CD4-positive, alpha-beta T cell (primary cell): ENCODE measurements at regions not wholly inside any gene's neighbourhood (a gene's known extent, or its start where the extent isn't known, plus 50 kb on each side); places are given as distances from the start of the nearest gene placed in this dataset.

Experiments used
- ATAC-seq: fragments of 200-7000 bp; cut with Tn5 transposase; one replicate; pipeline ENCODE4 v1.10.0; 2022; ENCODE audit warnings: mild to moderate bottlenecking; ENCODE audit not compliant: poor library complexity
- CTCF ChIA-PET: fragments of 350-600 bp; sonication (Branson Sonifier 250); formaldehyde crosslinking; loops from one replicate; lab custom pipeline; 2021; ENCODE audit warnings: antibody characterized with exemption, inconsistent platforms; lab: Charles Lee
- POLR2A ChIA-PET: fragments of 350-600 bp; sonication (Branson Sonifier 250); formaldehyde crosslinking; loops from one replicate; lab custom pipeline; 2021; ENCODE audit warnings: antibody characterized with exemption, inconsistent platforms; lab: Charles Lee
- DNase-seq, 14 experiments: peaks; one replicate each; pipeline ENCODE4 v3.0.0-alpha.2; 2013 to 2020; ENCODE audit warnings: mixed read lengths in 2 of 14
- H3K27ac ChIP-seq, 2 donors: one replicate each; pipeline versions ENCODE4 v1.5.1 to v1.7.0; 2013; ENCODE audit warnings: low read length in 2 of 2, low read depth in 1 of 2, mild to moderate bottlenecking in 1 of 2
- H3K27me3 ChIP-seq, 2 experiments: 1 replicate in 1 of 2; 2 replicates in 1 of 2; pipeline versions ENCODE4 v1.6.1 to v1.7.0; 2013; ENCODE audit warnings: low read length in 2 of 2, control low read depth in 1 of 2, mild to moderate bottlenecking in 1 of 2, moderate library complexity in 1 of 2; ENCODE audit not compliant: insufficient read depth in 2 of 2, control insufficient read depth in 1 of 2
- H3K36me3 ChIP-seq: one replicate; pipeline ENCODE4 v1.6.1; 2013; ENCODE audit warnings: low read length, control low read depth; ENCODE audit not compliant: insufficient read depth
- H3K4me1 ChIP-seq: one replicate; pipeline ENCODE4 v1.6.1; 2013; ENCODE audit warnings: low read length, control low read depth; ENCODE audit not compliant: insufficient read depth
- H3K4me3 ChIP-seq: one replicate; pipeline ENCODE4 v1.5.1; 2013; ENCODE audit warnings: mild to moderate bottlenecking, low read length, moderate library complexity
- H3K9me3 ChIP-seq, 2 experiments: 1 replicate in 1 of 2; 2 replicates in 1 of 2; pipeline versions ENCODE4 v1.6.1 to v1.7.0; 2013; ENCODE audit warnings: low read length in 2 of 2, mild to moderate bottlenecking in 2 of 2, control low read depth in 1 of 2, moderate library complexity in 1 of 2; ENCODE audit not compliant: control insufficient read depth in 1 of 2, insufficient read depth in 1 of 2
- H3K27ac Mint-ChIP-seq: one replicate; pipeline ENCODE4 v1.8.0; 2020; ENCODE audit warnings: mixed read lengths
- H3K27me3 Mint-ChIP-seq: one replicate; pipeline ENCODE4 v1.8.0; 2021; ENCODE audit warnings: mixed read lengths
- H3K36me3 Mint-ChIP-seq: one replicate; pipeline ENCODE4 v1.8.0; 2021; ENCODE audit warnings: low read depth, mixed read lengths
- H3K4me1 Mint-ChIP-seq: one replicate; pipeline ENCODE4 v1.8.0; 2021; ENCODE audit warnings: low read depth, mixed read lengths
- H3K4me3 Mint-ChIP-seq: one replicate; pipeline ENCODE4 v1.8.0; 2020; ENCODE audit warnings: mild to moderate bottlenecking, mixed read lengths
- H3K9me3 Mint-ChIP-seq: one replicate; pipeline ENCODE4 v1.8.0; 2020; ENCODE audit warnings: mixed read lengths
- CTCF ChIP-seq: fragments of 200-600 bp; IDR thresholded peaks from one replicate; pipeline ENCODE4 v1.8.0; 2022; ENCODE audit warnings: antibody characterized with exemption, mild to moderate bottlenecking
- intact Hi-C, 2 experiments: fragments of 100-400 bp; cut with DNase I in 1 of 2; cut with micrococcal nuclease in 1 of 2; formaldehyde crosslinking; loops; one replicate each; pipeline versions ENCODE4 v1.15.1 to v1.9.0; 2023 to 2025; cut with DNase I, micrococcal nuclease

DNA sequence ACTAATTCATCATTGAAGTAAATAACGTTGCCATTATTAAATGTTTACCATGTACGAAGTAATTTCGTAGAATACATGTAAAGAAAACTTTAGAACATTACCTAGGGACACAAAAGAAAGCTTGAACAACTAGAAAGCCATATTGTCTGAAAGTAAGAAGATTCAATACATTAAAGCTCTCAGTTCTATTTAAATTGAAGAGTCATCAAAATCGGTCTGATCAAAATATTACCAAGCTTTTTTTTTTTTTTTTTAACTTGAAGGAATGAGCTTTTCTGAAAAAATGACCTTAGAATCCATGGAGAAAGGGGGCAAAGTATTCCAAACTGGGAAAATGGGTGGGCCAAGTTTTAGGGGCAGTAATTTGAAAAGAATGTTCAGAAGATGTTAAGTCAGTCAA is 300.8 kb downstream of the GPD2 start:
- no peak overlapping the region for H3K27ac ChIP-seq
- H3K27me3 Mint-ChIP-seq: peaks cover 5% of the 10 kb centered on the region

GRCh38 chr2:156739301-156739700 is 303.1 kb downstream of the GPD2 start:
- Mint-ChIP-seq H3K27me3 (peaks cover 5% of the 10 kb centered on the region), H3K36me3 (no peaks in the 10 kb centered on the region), H3K9me3 (no peaks in the 10 kb centered on the region), H3K4me3 (no peak overlapping the region), H3K4me1 (no peaks in the 10 kb centered on the region), H3K27ac (no peak overlapping the region)
- Histone ChIP-seq H3K4me3 (no peak overlapping the region), H3K9me3 (no peaks in the 10 kb centered on the region), H3K4me1 (no peaks in the 10 kb centered on the region), H3K27ac (no peak overlapping the region), H3K27me3 (no peaks in the 10 kb centered on the region), H3K36me3 (no peaks in the 10 kb centered on the region)
- no peak for DNase-seq
- no peak for ATAC-seq
- POLR2A ChIA-PET: no interaction called here
- intact Hi-C loops: no loop called here
- CTCF ChIA-PET: no interaction called here
- no peak for TF ChIP-seq CTCF

More for the DNA sequence above, 300.8 kb downstream of the GPD2 start:
- no peaks in the 10 kb centered on the region for H3K9me3 ChIP-seq
- no peaks in the 10 kb centered on the region for H3K4me1 ChIP-seq
- no peak overlapping the region for H3K4me3 ChIP-seq
- H3K4me1 Mint-ChIP-seq: no peaks in the 10 kb centered on the region
- POLR2A ChIA-PET: no interaction called here
- H3K9me3 Mint-ChIP-seq: no peaks in the 10 kb centered on the region
- no peaks in the 10 kb centered on the region for H3K27me3 ChIP-seq
- TF ChIP-seq CTCF: no peak
- ATAC-seq (no peak), DNase-seq (no peak)
- H3K27ac Mint-ChIP-seq: no peak overlapping the region
- H3K4me3 Mint-ChIP-seq: no peak overlapping the region
- intact Hi-C loops: no loop called here
- no peaks in the 10 kb centered on the region for H3K36me3 ChIP-seq
- H3K36me3 Mint-ChIP-seq: no peaks in the 10 kb centered on the region
- CTCF ChIA-PET: interaction anchor here (1.2 kb wide), 1 partner anchor 8 kb away, joined by 5 read pairs; no protein-coding TSS in a partner anchor

GRCh38 chr2:156745619-156746018 is 309.4 kb downstream of the GPD2 start:
- DNase-seq (no peak), ATAC-seq (no peak)
- Histone ChIP-seq H3K27ac (no peak overlapping the region), H3K27me3 (no peaks in the 10 kb centered on the region), H3K9me3 (peaks cover 0 to 3% of the 10 kb centered on the region in 2 experiments), H3K4me1 (no peaks in the 10 kb centered on the region), H3K4me3 (no peak overlapping the region), H3K36me3 (no peaks in the 10 kb centered on the region)
- Mint-ChIP-seq H3K36me3 (no peaks in the 10 kb centered on the region), H3K27ac (no peak overlapping the region), H3K4me3 (no peak overlapping the region), H3K27me3 (no peaks in the 10 kb centered on the region), H3K4me1 (no peaks in the 10 kb centered on the region), H3K9me3 (no peaks in the 10 kb centered on the region)
- no peak for TF ChIP-seq CTCF
- POLR2A ChIA-PET: no interaction called here
- CTCF ChIA-PET: no interaction called here
- intact Hi-C loops: no loop called here
